ENCODE measurements at regions not wholly inside any gene's neighbourhood (a gene's known extent, or its start where the extent isn't known, plus 50 kb on each side); places are given as distances from the start of the nearest gene placed in this dataset.

DNA sequence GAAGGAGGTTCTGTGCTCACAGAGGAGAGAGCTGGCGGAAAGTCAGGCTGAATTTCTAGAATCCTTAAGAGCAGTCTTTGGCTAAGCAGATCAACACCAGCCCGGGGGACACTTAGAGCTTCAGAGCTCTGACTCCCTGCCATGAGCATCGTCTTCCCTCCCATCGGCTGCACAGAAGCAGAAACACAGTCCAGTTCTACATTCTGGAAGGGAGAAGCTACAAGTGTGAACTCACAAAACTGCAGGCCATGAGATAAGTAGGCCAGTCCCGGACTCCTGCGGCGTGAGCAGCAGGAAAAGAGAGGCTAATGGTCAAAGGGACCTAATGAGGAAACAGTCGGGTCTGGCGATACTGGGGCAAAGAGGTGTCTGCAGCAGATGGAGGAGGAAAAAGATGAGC, 211.5 kb downstream of the DHX15 start:
- Histone ChIP-seq H3K36me3 (no peaks in the 10 kb centered on the region), H3K9me3 (no peaks in the 10 kb centered on the region), H3K4me3 (replicated peaks in 1 of 3) (no peak overlapping the region), H3K27me3 (no peaks in the 10 kb centered on the region), H3K4me1 (peaks cover 10 to 23% of the 10 kb centered on the region in 2 donors), H3K27ac (peak overlapping the region in 2 of 3 donors; percentile 25 to 31)
- no peak for TF ChIP-seq POLR2A (IDR thresholded peaks at IDR 0.05)
- TF ChIP-seq, protein P1, sequence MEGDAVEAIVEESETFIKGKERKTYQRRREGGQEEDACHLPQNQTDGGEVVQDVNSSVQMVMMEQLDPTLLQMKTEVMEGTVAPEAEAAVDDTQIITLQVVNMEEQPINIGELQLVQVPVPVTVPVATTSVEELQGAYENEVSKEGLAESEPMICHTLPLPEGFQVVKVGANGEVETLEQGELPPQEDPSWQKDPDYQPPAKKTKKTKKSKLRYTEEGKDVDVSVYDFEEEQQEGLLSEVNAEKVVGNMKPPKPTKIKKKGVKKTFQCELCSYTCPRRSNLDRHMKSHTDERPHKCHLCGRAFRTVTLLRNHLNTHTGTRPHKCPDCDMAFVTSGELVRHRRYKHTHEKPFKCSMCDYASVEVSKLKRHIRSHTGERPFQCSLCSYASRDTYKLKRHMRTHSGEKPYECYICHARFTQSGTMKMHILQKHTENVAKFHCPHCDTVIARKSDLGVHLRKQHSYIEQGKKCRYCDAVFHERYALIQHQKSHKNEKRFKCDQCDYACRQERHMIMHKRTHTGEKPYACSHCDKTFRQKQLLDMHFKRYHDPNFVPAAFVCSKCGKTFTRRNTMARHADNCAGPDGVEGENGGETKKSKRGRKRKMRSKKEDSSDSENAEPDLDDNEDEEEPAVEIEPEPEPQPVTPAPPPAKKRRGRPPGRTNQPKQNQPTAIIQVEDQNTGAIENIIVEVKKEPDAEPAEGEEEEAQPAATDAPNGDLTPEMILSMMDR (IDR thresholded peaks at IDR 0.05) = no peak
- intact Hi-C loops (cut with DNase I) = no loop called here
- WGBS, 2 donors = 68 to 72% methylated on average over 9 of the region's 9 CpGs
- no peak for DNase-seq

DNA sequence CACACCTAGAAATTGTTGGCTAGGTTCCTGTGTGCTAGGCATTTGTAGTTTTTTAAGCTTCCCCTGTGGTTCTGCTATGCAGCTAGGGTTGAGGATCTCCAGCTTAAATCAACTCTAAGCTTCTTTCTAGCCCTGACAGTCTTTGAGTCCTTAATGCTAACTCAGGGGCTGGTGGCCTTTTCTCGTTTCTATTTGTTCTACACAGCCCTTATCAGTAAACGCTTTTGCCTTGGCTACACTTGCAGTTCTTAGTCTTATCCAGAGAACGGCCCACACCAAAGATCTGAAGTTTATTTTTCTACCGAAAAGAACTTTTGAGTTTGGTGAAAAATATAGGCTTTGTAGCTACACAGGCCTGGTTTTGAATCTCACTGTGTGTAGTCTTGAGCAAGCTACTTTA, 212.0 kb downstream of the DHX15 start:
- no peak for TF ChIP-seq POLR2A (IDR thresholded peaks at IDR 0.05)
- TF ChIP-seq, protein P1 (IDR thresholded peaks at IDR 0.05) = no peak
- H3K27ac ChIP-seq = peak overlapping the region in 2 of 3 donors; percentile 25 to 31
- H3K9me3 ChIP-seq = no peaks in the 10 kb centered on the region
- intact Hi-C loops (cut with DNase I) = no loop called here
- no peaks in the 10 kb centered on the region for H3K27me3 ChIP-seq
- no peak for DNase-seq
- no peak overlapping the region for H3K4me3 ChIP-seq (replicated peaks in 1 of 3)
- WGBS, 2 donors = 33 to 36% methylated on average over 4 of the region's 4 CpGs
- peaks cover 10 to 23% of the 10 kb centered on the region in 2 donors for H3K4me1 ChIP-seq
- no peaks in the 10 kb centered on the region for H3K36me3 ChIP-seq

DNA sequence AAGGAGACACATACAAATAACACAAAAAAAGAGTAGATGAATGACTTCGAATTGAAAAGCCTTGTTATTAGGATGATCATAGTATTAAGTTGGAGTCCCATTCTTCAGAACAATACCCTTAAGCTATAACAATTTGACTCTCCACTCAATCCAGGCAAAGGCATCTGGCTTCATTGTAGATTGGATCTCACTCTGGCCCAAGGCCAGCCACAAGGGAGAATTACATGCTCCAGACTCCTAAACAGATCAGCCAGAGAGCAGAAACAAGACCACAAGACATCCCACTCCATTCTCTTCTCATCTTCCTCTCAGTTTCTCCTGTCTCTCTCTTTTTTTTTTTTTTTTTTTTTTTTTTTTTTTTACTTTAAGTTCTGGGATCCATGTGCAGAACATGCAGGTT, 213.9 kb downstream of the DHX15 start:
- no peaks in the 10 kb centered on the region for H3K27me3 ChIP-seq
- no peaks in the 10 kb centered on the region for H3K9me3 ChIP-seq
- H3K4me1 ChIP-seq = peaks cover 10 to 23% of the 10 kb centered on the region in 2 donors
- no peak for TF ChIP-seq POLR2A (IDR thresholded peaks at IDR 0.05)
- TF ChIP-seq, protein P1 (IDR thresholded peaks at IDR 0.05) = no peak
- H3K36me3 ChIP-seq = no peaks in the 10 kb centered on the region
- intact Hi-C loops (cut with DNase I) = no loop called here
- H3K4me3 ChIP-seq (replicated peaks in 1 of 3) = no peak overlapping the region
- no peak for DNase-seq
- no peak overlapping the region for H3K27ac ChIP-seq
- WGBS, 2 donors = 91 to 96% methylated on average over 1 of the region's 1 CpG

DNA sequence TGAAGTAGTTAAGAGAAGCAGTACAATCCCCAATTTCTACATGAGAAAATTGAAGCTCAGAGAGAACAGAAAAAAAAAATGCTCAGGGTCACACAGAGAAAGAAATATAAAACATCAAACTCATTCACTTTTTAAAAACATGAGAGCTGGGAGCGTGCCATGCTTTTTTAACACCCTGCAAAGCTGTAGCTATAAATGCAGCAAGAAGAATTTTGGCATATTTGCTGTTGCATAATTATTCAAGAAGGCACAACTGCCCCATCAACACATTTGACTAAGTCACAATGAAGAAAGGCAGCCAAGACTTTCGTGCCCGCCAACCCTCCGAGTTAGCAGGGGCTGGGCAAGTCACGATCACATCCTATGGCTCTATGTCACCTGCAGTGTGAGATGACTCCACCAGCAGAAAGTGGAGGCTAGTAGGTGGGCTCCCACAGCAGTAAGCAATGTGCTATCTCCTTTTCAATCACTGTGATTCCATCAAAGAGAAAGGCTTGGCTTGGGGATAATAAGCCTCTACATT, 214.8 kb downstream of the DHX15 start:
- TF ChIP-seq, protein P1 (IDR thresholded peaks at IDR 0.05) = no peak
- TF ChIP-seq POLR2A (IDR thresholded peaks at IDR 0.05) = no peak
- Histone ChIP-seq H3K9me3 (no peaks in the 10 kb centered on the region), H3K4me3 (replicated peaks in 1 of 3) (no peak overlapping the region), H3K36me3 (no peaks in the 10 kb centered on the region), H3K4me1 (peaks cover 10 to 23% of the 10 kb centered on the region in 2 donors), H3K27ac (no peak overlapping the region), H3K27me3 (no peaks in the 10 kb centered on the region)
- DNase-seq = no peak
- 74 to 88% methylated on average over 5 of the region's 5 CpGs for WGBS, 2 donors
- intact Hi-C loops (cut with DNase I) = no loop called here

DNA sequence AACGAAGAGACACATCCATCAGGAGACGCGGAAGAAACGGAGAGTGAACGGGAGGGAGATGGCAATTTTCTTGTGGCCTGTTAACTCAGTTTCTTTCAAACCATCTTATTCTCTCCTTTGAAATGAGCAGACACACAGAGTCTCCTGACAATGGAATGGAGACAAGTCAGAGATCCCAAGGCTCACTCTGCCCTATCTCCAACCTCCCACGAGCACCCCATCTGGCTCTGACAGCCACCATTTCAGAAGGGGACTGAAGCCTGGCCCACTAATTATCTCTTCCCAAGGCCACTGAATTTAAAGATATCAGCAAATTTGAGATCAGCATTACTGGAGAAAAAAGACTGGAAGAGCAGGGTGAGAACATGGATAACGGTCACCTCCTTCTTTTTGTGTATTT, 215.6 kb downstream of the DHX15 start:
- no peaks in the 10 kb centered on the region for H3K9me3 ChIP-seq
- H3K4me1 ChIP-seq = peaks cover 10 to 19% of the 10 kb centered on the region in 2 donors
- intact Hi-C loops (cut with DNase I) = no loop called here
- no peaks in the 10 kb centered on the region for H3K36me3 ChIP-seq
- H3K4me3 ChIP-seq (replicated peaks in 1 of 3) = no peak overlapping the region
- no peak for DNase-seq
- TF ChIP-seq, protein P1 (IDR thresholded peaks at IDR 0.05) = no peak
- no peak for TF ChIP-seq POLR2A (IDR thresholded peaks at IDR 0.05)
- H3K27me3 ChIP-seq = no peaks in the 10 kb centered on the region
- no peak overlapping the region for H3K27ac ChIP-seq
- WGBS, 2 donors = 93 to 95% methylated on average over 7 of the region's 7 CpGs
